HG02943 (cell line): ENCODE measurements at regions not wholly inside any gene's neighbourhood (a gene's known extent, or its start where the extent isn't known, plus 50 kb on each side); places are given as distances from the start of the nearest gene placed in this dataset.
"Not testable (repeated sequence)": the region's sequence is repeated elsewhere in the genome, so short reads cannot be mapped to it uniquely, and the experiment has no call there.

ENCODE experiments used
- ATAC-seq: cut with Tn5 transposase; IDR thresholded peaks from one replicate; pipeline ENCODE4 v1.9.1; 2021; ENCODE audit warnings: mild to moderate bottlenecking, low read depth, moderate library complexity; ENCODE audit not compliant: unreplicated experiment

GRCh38 chr18:38552732-38553321 is 987.2 kb upstream of the CELF4 start:
- no peak for ATAC-seq

GRCh38 chr18:38551881-38552280 is 986.3 kb upstream of the CELF4 start:
- no peak for ATAC-seq

GRCh38 chr18:38545071-38545470 is 979.5 kb upstream of the CELF4 start:
- no peak for ATAC-seq

GRCh38 chr18:38539856-38540255 is 974.3 kb upstream of the CELF4 start:
- ATAC-seq, result no peak

- no peak for ATAC-seq
These were observed 973.8 kb upstream of the CELF4 start for GRCh38 chr18:38539371-38539770.

- ATAC-seq, result no peak
These were observed 968.5 kb upstream of the CELF4 start for GRCh38 chr18:38534073-38534472.

- no peak for ATAC-seq
These were observed 961.3 kb upstream of the CELF4 start for GRCh38 chr18:38526922-38527321.

- no peak for ATAC-seq
These were observed 959.4 kb upstream of the CELF4 start for GRCh38 chr18:38525039-38525438.

- no peak for ATAC-seq
These were observed 955.2 kb upstream of the CELF4 start for GRCh38 chr18:38520786-38521185.

- ATAC-seq, result no peak
These were observed 936.9 kb upstream of the CELF4 start for GRCh38 chr18:38502539-38502938.

GRCh38 chr18:38497266-38497665 is 931.7 kb upstream of the CELF4 start:
- ATAC-seq, result no peak

GRCh38 chr18:38496222-38496793 is 930.7 kb upstream of the CELF4 start:
- no peak for ATAC-seq

- no peak for ATAC-seq
These were observed 928.5 kb upstream of the CELF4 start for GRCh38 chr18:38494065-38494464.

GRCh38 chr18:38491195-38491594 is 925.6 kb upstream of the CELF4 start:
- no peak for ATAC-seq

GRCh38 chr18:38489721-38490120 is 924.1 kb upstream of the CELF4 start:
- not testable (repeated sequence) for ATAC-seq

GRCh38 chr18:38487521-38487920 is 921.9 kb upstream of the CELF4 start:
- ATAC-seq, result no peak

GRCh38 chr18:38483326-38483725 is 917.7 kb upstream of the CELF4 start:
- no peak for ATAC-seq

GRCh38 chr18:38481576-38481975 is 916.0 kb upstream of the CELF4 start:
- ATAC-seq, result no peak

- no peak for ATAC-seq
These were observed 910.1 kb upstream of the CELF4 start for GRCh38 chr18:38475686-38476085.

- no peak for ATAC-seq
These were observed 907.9 kb upstream of the CELF4 start for GRCh38 chr18:38473535-38473934.

GRCh38 chr18:38470421-38470820 is 904.8 kb upstream of the CELF4 start:
- ATAC-seq, result no peak

GRCh38 chr18:38466426-38466825 is 900.8 kb upstream of the CELF4 start:
- ATAC-seq, result no peak

- ATAC-seq, result no peak
These were observed 898.4 kb upstream of the CELF4 start for GRCh38 chr18:38464024-38464423.
